ENCODE measurements at regions not wholly inside any gene's neighbourhood (a gene's known extent, or its start where the extent isn't known, plus 50 kb on each side); places are given as distances from the start of the nearest gene placed in this dataset.

DNA sequence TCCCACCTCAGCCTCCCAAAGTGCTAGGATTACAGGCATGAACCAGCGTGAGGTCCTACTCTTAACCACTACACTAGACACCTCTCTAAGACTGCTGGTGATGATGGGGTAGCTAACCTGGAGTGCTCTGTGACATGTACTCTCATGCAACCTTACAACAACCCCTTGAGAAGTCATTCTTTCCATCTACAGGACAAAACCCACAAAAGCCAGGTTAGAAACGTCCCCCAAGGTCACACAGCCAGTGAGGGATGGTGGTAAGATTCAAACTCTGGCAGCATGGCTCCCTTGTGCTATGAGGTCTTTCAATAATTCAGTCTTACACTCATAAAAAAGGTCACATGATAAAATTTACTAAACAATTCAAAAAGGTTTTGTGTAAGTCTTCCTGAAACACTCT is 94.8 kb upstream of the SERTAD2 start (continued):
- TF ChIP-seq, protein P1, sequence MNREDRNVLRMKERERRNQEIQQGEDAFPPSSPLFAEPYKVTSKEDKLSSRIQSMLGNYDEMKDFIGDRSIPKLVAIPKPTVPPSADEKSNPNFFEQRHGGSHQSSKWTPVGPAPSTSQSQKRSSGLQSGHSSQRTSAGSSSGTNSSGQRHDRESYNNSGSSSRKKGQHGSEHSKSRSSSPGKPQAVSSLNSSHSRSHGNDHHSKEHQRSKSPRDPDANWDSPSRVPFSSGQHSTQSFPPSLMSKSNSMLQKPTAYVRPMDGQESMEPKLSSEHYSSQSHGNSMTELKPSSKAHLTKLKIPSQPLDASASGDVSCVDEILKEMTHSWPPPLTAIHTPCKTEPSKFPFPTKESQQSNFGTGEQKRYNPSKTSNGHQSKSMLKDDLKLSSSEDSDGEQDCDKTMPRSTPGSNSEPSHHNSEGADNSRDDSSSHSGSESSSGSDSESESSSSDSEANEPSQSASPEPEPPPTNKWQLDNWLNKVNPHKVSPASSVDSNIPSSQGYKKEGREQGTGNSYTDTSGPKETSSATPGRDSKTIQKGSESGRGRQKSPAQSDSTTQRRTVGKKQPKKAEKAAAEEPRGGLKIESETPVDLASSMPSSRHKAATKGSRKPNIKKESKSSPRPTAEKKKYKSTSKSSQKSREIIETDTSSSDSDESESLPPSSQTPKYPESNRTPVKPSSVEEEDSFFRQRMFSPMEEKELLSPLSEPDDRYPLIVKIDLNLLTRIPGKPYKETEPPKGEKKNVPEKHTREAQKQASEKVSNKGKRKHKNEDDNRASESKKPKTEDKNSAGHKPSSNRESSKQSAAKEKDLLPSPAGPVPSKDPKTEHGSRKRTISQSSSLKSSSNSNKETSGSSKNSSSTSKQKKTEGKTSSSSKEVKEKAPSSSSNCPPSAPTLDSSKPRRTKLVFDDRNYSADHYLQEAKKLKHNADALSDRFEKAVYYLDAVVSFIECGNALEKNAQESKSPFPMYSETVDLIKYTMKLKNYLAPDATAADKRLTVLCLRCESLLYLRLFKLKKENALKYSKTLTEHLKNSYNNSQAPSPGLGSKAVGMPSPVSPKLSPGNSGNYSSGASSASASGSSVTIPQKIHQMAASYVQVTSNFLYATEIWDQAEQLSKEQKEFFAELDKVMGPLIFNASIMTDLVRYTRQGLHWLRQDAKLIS (CRISPR knock-in tag; IDR thresholded peaks at IDR 0.05; ENCODE audit: borderline replicate concordance) = no peak
- TF ChIP-seq TP53 (CRISPR knock-in tag; IDR thresholded peaks at IDR 0.05) = no peak
- TF ChIP-seq NR1H2 (CRISPR knock-in tag; IDR thresholded peaks at IDR 0.05) = no peak
- TF ChIP-seq, protein P2, sequence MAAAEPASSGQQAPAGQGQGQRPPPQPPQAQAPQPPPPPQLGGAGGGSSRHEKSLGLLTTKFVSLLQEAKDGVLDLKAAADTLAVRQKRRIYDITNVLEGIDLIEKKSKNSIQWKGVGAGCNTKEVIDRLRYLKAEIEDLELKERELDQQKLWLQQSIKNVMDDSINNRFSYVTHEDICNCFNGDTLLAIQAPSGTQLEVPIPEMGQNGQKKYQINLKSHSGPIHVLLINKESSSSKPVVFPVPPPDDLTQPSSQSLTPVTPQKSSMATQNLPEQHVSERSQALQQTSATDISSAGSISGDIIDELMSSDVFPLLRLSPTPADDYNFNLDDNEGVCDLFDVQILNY (CRISPR knock-in tag; IDR thresholded peaks at IDR 0.05) = no peak
- TF ChIP-seq, protein P3, sequence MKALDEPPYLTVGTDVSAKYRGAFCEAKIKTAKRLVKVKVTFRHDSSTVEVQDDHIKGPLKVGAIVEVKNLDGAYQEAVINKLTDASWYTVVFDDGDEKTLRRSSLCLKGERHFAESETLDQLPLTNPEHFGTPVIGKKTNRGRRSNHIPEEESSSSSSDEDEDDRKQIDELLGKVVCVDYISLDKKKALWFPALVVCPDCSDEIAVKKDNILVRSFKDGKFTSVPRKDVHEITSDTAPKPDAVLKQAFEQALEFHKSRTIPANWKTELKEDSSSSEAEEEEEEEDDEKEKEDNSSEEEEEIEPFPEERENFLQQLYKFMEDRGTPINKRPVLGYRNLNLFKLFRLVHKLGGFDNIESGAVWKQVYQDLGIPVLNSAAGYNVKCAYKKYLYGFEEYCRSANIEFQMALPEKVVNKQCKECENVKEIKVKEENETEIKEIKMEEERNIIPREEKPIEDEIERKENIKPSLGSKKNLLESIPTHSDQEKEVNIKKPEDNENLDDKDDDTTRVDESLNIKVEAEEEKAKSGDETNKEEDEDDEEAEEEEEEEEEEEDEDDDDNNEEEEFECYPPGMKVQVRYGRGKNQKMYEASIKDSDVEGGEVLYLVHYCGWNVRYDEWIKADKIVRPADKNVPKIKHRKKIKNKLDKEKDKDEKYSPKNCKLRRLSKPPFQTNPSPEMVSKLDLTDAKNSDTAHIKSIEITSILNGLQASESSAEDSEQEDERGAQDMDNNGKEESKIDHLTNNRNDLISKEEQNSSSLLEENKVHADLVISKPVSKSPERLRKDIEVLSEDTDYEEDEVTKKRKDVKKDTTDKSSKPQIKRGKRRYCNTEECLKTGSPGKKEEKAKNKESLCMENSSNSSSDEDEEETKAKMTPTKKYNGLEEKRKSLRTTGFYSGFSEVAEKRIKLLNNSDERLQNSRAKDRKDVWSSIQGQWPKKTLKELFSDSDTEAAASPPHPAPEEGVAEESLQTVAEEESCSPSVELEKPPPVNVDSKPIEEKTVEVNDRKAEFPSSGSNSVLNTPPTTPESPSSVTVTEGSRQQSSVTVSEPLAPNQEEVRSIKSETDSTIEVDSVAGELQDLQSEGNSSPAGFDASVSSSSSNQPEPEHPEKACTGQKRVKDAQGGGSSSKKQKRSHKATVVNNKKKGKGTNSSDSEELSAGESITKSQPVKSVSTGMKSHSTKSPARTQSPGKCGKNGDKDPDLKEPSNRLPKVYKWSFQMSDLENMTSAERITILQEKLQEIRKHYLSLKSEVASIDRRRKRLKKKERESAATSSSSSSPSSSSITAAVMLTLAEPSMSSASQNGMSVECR (CRISPR knock-in tag; IDR thresholded peaks at IDR 0.05; ENCODE audit: borderline replicate concordance) = no peak
- TF ChIP-seq ZNF138 (CRISPR knock-in tag; conservative IDR thresholded peaks at IDR 0.05) = no peak
- no peak for TF ChIP-seq GTF2I (CRISPR knock-in tag; conservative IDR thresholded peaks at IDR 0.05)
- TF ChIP-seq ETV6 (CRISPR knock-in tag; IDR thresholded peaks at IDR 0.05) = no peak
- TF ChIP-seq, protein P4, sequence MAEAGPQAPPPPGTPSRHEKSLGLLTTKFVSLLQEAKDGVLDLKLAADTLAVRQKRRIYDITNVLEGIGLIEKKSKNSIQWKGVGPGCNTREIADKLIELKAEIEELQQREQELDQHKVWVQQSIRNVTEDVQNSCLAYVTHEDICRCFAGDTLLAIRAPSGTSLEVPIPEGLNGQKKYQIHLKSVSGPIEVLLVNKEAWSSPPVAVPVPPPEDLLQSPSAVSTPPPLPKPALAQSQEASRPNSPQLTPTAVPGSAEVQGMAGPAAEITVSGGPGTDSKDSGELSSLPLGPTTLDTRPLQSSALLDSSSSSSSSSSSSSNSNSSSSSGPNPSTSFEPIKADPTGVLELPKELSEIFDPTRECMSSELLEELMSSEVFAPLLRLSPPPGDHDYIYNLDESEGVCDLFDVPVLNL (CRISPR knock-in tag; IDR thresholded peaks at IDR 0.05; ENCODE audit: borderline replicate concordance, low read depth) = no peak
- TF ChIP-seq, protein P5, sequence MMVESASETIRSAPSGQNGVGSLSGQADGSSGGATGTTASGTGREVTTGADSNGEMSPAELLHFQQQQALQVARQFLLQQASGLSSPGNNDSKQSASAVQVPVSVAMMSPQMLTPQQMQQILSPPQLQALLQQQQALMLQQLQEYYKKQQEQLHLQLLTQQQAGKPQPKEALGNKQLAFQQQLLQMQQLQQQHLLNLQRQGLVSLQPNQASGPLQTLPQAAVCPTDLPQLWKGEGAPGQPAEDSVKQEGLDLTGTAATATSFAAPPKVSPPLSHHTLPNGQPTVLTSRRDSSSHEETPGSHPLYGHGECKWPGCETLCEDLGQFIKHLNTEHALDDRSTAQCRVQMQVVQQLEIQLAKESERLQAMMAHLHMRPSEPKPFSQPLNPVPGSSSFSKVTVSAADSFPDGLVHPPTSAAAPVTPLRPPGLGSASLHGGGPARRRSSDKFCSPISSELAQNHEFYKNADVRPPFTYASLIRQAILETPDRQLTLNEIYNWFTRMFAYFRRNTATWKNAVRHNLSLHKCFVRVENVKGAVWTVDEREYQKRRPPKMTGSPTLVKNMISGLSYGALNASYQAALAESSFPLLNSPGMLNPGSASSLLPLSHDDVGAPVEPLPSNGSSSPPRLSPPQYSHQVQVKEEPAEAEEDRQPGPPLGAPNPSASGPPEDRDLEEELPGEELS (CRISPR knock-in tag; IDR thresholded peaks at IDR 0.05) = no peak
- TF ChIP-seq, protein P6, sequence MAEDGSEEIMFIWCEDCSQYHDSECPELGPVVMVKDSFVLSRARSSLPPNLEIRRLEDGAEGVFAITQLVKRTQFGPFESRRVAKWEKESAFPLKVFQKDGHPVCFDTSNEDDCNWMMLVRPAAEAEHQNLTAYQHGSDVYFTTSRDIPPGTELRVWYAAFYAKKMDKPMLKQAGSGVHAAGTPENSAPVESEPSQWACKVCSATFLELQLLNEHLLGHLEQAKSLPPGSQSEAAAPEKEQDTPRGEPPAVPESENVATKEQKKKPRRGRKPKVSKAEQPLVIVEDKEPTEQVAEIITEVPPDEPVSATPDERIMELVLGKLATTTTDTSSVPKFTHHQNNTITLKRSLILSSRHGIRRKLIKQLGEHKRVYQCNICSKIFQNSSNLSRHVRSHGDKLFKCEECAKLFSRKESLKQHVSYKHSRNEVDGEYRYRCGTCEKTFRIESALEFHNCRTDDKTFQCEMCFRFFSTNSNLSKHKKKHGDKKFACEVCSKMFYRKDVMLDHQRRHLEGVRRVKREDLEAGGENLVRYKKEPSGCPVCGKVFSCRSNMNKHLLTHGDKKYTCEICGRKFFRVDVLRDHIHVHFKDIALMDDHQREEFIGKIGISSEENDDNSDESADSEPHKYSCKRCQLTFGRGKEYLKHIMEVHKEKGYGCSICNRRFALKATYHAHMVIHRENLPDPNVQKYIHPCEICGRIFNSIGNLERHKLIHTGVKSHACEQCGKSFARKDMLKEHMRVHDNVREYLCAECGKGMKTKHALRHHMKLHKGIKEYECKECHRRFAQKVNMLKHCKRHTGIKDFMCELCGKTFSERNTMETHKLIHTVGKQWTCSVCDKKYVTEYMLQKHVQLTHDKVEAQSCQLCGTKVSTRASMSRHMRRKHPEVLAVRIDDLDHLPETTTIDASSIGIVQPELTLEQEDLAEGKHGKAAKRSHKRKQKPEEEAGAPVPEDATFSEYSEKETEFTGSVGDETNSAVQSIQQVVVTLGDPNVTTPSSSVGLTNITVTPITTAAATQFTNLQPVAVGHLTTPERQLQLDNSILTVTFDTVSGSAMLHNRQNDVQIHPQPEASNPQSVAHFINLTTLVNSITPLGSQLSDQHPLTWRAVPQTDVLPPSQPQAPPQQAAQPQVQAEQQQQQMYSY (CRISPR knock-in tag; IDR thresholded peaks at IDR 0.05) = no peak
- no peak for TF ChIP-seq MYBL2 (CRISPR knock-in tag; IDR thresholded peaks at IDR 0.05)
- TF ChIP-seq ZNF263 (CRISPR knock-in tag; IDR thresholded peaks at IDR 0.05; ENCODE audit: low read depth) = no peak
- TF ChIP-seq OVOL2 (CRISPR knock-in tag; IDR thresholded peaks at IDR 0.05; ENCODE audit: borderline replicate concordance) = no peak

All from WTC11 (cell line).